T47D (cell line): ENCODE measurements at regions not wholly inside any gene's neighbourhood (a gene's known extent, or its start where the extent isn't known, plus 50 kb on each side); places are given as distances from the start of the nearest gene placed in this dataset.

ENCODE experiments used
- DNase-seq, 2 experiments: peaks; one replicate each; pipeline versions ENCODE4 v3.0.0 to v3.0.0-alpha.2; 2011 to 2012; ENCODE audit warnings: low read depth in 1 of 2, low spot score in 1 of 2
- JUND ChIP-seq: IDR thresholded peaks from 2 replicates; pipeline ENCODE4 v1.6.1; 2012; ENCODE audit warnings: low read depth
- in situ Hi-C: cut with HindIII; loops from 2 replicates; pipeline ENCODE4 v1.10.0; 2016; ENCODE audit warnings: low sequenced_read_pairs, low pct_unique_long_range_greater_than_20kb

DNA sequence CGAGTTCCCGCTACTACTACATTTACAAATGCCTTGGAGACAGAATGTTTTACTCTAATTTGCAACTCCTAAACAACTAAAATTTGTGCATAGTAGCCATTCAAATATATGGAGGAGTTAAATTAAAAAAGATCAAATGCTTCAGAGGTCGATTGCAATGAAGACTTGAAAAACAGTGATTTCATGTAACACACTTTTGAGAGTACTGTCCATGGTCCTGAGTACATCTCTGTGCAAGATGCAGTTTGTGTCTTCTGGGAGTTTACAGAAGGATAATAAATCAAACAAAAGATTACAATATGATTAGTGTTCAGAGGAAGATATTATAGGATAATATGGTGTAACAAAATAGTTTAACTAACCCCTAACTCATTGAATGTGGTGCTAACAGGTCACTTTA, 894.7 kb downstream of the TMEM182 start:
- TF ChIP-seq JUND, result no peak
- in situ Hi-C loops, result no loop called here
- peak; percentile 9 to 40 for DNase-seq

DNA sequence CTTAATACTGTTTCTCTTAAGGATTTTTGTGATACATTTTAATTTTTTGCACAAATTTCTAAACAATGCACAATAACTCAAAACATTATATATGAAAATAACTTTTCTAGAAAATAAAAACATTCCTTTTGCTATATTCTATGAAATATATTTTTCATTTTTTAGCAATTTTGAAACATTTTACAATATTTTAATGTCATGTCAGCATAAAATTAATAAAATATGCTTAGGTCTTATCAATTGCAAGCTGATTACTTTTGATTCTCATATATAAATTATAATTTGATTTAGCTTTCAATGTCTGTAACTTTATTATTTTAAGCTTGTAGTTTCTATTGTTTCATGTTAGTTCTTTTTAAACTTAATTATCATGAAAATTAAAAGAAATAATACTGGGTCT, 898.7 kb downstream of the TMEM182 start:
- in situ Hi-C loops, result no loop called here
- no peak for DNase-seq
- TF ChIP-seq JUND, result no peak

- no peak for DNase-seq
- in situ Hi-C loops, result no loop called here
These were observed 899.1 kb downstream of the TMEM182 start for GRCh38 chr2:103660947-103661346.

GRCh38 chr2:103664690-103665089, 902.9 kb downstream of the TMEM182 start:
- no peak for DNase-seq
- in situ Hi-C loops, result no loop called here
- TF ChIP-seq JUND, result no peak

More at GRCh38 chr2:103660947-103661346, 899.1 kb downstream of the TMEM182 start:
- no peak for TF ChIP-seq JUND

DNA sequence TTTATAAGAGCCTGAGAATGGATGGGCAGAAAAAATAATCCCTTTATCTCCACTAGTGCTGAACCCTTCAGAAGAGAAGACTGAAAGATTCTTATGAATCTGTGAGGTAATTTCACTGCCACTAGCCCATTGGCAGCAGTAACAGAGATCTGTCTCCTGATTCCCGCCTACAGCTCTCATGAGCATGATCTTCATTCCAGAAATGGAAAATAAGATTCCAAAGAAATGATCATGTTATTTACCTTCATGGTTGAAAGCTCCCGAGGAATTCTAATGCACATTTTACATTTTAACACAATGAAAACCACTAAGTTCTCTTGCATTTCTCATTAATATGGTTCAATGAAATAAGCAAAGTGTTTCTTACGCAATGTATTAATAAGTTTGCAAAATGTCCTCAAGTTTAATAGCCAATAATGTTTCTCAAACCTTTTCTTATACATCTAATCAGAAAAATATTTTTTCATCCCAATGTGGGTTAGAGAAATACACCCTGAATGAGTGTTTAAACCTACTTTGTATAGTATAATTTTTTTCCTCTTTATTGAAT, 905.6 kb downstream of the TMEM182 start:
- in situ Hi-C loops, result no loop called here
- no peak for TF ChIP-seq JUND

GRCh38 chr2:103669531-103669930, 907.7 kb downstream of the TMEM182 start:
- no peak for TF ChIP-seq JUND
- DNase-seq, result no peak
- in situ Hi-C loops, result no loop called here

More for the DNA sequence above, 905.6 kb downstream of the TMEM182 start:
- DNase-seq, result peak in 1 of 2 experiments; percentile 1
